H1 (cell line): ENCODE measurements at regions not wholly inside any gene's neighbourhood (a gene's known extent, or its start where the extent isn't known, plus 50 kb on each side); places are given as distances from the start of the nearest gene placed in this dataset.

ENCODE experiments used
- BRCA1 ChIP-seq: IDR thresholded peaks from 2 replicates; pipeline ENCODE4 v1.6.1; 2012; ENCODE audit warnings: low read depth, low read length, improper control_type of control experiment
- EP300 ChIP-seq, 2 experiments: IDR thresholded peaks; 1 replicate in 1 of 2; 2 replicates in 1 of 2; pipeline ENCODE4 v1.6.1; 2011 to 2012; ENCODE audit warnings: low read depth in 2 of 2, low read length in 2 of 2, mild to moderate bottlenecking in 2 of 2, borderline replicate concordance in 1 of 2, inconsistent platforms in 1 of 2, moderate library complexity in 1 of 2
- RNF2 ChIP-seq: fragments of 200-900, 300-1000 bp; sonication (generic); IDR thresholded peaks from 2 replicates; pipeline ENCODE4 v1.7.1; 2016; ENCODE audit warnings: borderline replicate concordance, low read depth, mild to moderate bottlenecking, antibody characterized with exemption, low read length; ENCODE audit not compliant: poor library complexity, severe bottlenecking; ENCODE audit errors: missing control alignments
- SP2 ChIP-seq: IDR thresholded peaks from 2 replicates; pipeline ENCODE4 v1.6.1; 2012; ENCODE audit warnings: mild to moderate bottlenecking, low read length, inconsistent platforms
- TAF1 ChIP-seq: IDR thresholded peaks from 2 replicates; pipeline ENCODE4 v1.6.1; 2011; ENCODE audit warnings: mild to moderate bottlenecking, low read depth, low read length

GRCh38 chr1:233843525-233844204 is 60.8 kb upstream of the SLC35F3 start (continued):
- TF ChIP-seq TAF1 (no peak), RNF2 (no peak), SP2 (no peak), BRCA1 (no peak), EP300 (IDR thresholded peaks at IDR 0.05; ENCODE audit: borderline replicate concordance in 1 of 2, low read depth in 2 of 2, low read length in 2 of 2) (no peak)
